ENCODE measurements at regions not wholly inside any gene's neighbourhood (a gene's known extent, or its start where the extent isn't known, plus 50 kb on each side); places are given as distances from the start of the nearest gene placed in this dataset.

DNA sequence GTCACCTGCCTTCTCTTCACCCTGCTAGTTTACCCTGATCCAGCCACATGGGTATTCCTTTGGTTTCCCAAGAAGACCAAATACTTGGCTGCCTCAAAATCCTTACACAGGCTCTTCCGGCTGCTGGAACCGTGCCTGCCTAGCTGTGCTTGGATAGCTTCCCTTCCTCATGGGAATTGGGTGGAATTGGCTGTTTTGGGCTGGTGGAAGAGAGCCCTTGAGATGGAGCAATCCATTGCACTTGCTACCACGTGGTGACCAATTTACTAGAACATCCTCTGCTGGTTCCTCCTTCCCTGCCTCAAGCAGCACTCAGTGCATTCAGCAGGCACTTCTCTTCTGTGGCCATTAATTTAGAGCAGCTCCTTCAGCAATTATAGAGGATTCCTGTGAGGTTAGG lies 119.3 kb upstream of the AP1S2 start:
- FAIRE-seq (no peak), DNase-seq (ENCODE audit: low read depth, low spot score) (no peak)
- H3K79me2 ChIP-seq (ENCODE audit: control insufficient read depth, insufficient read depth, low read length), result no peaks in the 10 kb centered on the region
- intact Hi-C loops (cut with micrococcal nuclease), result loop anchor here (1.0 to 5.0 kb wide), 4 partner anchors 122 to 287 kb away; partner anchors contain the start of gene AP1S2
- H3K27me3 ChIP-seq (ENCODE audit: control insufficient read depth in 2 of 2, insufficient read depth in 2 of 2, low read length in 2 of 2), result no peaks in the 10 kb centered on the region
- H3K4me2 ChIP-seq (ENCODE audit: insufficient read depth, low read length), result no peak overlapping the region
- H3K9ac ChIP-seq (replicated peaks; ENCODE audit: extremely low read depth, insufficient read depth, low read length), result no peak overlapping the region
- no peaks in the 10 kb centered on the region for H3K36me3 ChIP-seq (ENCODE audit: control insufficient read depth in 2 of 2, extremely low read depth in 1 of 2, insufficient read depth in 2 of 2, low read length in 2 of 2)
- H3K4me3 ChIP-seq (replicated peaks in 1 of 3; ENCODE audit: insufficient read depth in 1 of 3, low read depth in 1 of 3, low read length in 3 of 3), result no peak overlapping the region
- no peaks in the 10 kb centered on the region for H3K9me1 ChIP-seq (replicated peaks; ENCODE audit: control insufficient read depth, extremely low read depth, insufficient read depth, low read length)
- BruUV-seq (replicated peaks), result no TSS peak
- no peaks in the 10 kb centered on the region for H3K9me3 ChIP-seq (replicated peaks; ENCODE audit: control insufficient read depth, insufficient read depth, low read length)
- H3K4me1 ChIP-seq (ENCODE audit: control insufficient read depth, extremely low read depth, insufficient read depth, low read length), result no peaks in the 10 kb centered on the region
- no peaks in the 10 kb centered on the region for H4K20me1 ChIP-seq (replicated peaks; ENCODE audit: control insufficient read depth, extremely low read depth, insufficient read depth, low read length)
- no peak overlapping the region for H2AFZ ChIP-seq (ENCODE audit: low read depth, low read length)
- dilution Hi-C loops (cut with MboI; ENCODE audit: extremely low pct_ligation_motif_present, low sequenced_read_pairs), result no loop called here
- POLR2A ChIA-PET, result no interaction called here
- CTCF ChIA-PET, result interaction anchor here (1.0 to 2.8 kb wide), 3 partner anchors 44 to 149 kb away, joined by 3 to 13 read pairs (median 3); no protein-coding TSS in a partner anchor
- no peak overlapping the region for H3K27ac ChIP-seq (ENCODE audit: insufficient read depth, low read depth, low read length)
- TF ChIP-seq, protein P1, sequence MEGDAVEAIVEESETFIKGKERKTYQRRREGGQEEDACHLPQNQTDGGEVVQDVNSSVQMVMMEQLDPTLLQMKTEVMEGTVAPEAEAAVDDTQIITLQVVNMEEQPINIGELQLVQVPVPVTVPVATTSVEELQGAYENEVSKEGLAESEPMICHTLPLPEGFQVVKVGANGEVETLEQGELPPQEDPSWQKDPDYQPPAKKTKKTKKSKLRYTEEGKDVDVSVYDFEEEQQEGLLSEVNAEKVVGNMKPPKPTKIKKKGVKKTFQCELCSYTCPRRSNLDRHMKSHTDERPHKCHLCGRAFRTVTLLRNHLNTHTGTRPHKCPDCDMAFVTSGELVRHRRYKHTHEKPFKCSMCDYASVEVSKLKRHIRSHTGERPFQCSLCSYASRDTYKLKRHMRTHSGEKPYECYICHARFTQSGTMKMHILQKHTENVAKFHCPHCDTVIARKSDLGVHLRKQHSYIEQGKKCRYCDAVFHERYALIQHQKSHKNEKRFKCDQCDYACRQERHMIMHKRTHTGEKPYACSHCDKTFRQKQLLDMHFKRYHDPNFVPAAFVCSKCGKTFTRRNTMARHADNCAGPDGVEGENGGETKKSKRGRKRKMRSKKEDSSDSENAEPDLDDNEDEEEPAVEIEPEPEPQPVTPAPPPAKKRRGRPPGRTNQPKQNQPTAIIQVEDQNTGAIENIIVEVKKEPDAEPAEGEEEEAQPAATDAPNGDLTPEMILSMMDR (IDR thresholded peaks at IDR 0.05; ENCODE audit: extremely low read depth in 1 of 2, insufficient read depth in 1 of 2, low read depth in 1 of 2, low read length in 2 of 2), result no peak
- TF ChIP-seq FOS (IDR thresholded peaks at IDR 0.05; ENCODE audit: borderline replicate concordance, insufficient read depth, low read length) (no peak), POLR2A (IDR thresholded peaks at IDR 0.05; ENCODE audit: low read depth, low read length) (no peak), EZH2 (IDR thresholded peaks at IDR 0.05; ENCODE audit: borderline replicate concordance, low read depth, low read length, severe bottlenecking) (no peak), MYC (IDR thresholded peaks at IDR 0.05; ENCODE audit: low read depth, low read length) (no peak), JUN (IDR thresholded peaks at IDR 0.05; ENCODE audit: borderline replicate concordance, insufficient read depth, insufficient read length, low read depth) (no peak), GATA2 (IDR thresholded peaks at IDR 0.05; ENCODE audit: insufficient read depth, insufficient read length, low read depth, low read length) (no peak), POLR2AphosphoS5 (IDR thresholded peaks at IDR 0.05; ENCODE audit: insufficient read depth, low read depth, low read length) (no peak)
- TF ChIP-seq, protein P2, sequence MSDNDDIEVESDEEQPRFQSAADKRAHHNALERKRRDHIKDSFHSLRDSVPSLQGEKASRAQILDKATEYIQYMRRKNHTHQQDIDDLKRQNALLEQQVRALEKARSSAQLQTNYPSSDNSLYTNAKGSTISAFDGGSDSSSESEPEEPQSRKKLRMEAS (IDR thresholded peaks at IDR 0.05; ENCODE audit: insufficient read depth, insufficient read length), result no peak
